NB4 (cell line): ENCODE measurements at regions not wholly inside any gene's neighbourhood (a gene's known extent, or its start where the extent isn't known, plus 50 kb on each side); places are given as distances from the start of the nearest gene placed in this dataset.

Source experiments
- CTCF ChIP-seq: IDR thresholded peaks from one replicate; pipeline ENCODE4 v1.5.1; 2012; ENCODE audit warnings: low read depth, low read length
- MAX ChIP-seq: IDR thresholded peaks from 2 replicates; pipeline ENCODE4 v1.6.1; 2011; ENCODE audit warnings: low read depth, low read length
- MYC ChIP-seq: IDR thresholded peaks from 2 replicates; pipeline ENCODE4 v1.6.1; 2011; ENCODE audit warnings: low read depth, low read length
- POLR2A ChIP-seq: IDR thresholded peaks from 2 replicates; pipeline ENCODE4 v1.6.1; 2011; ENCODE audit warnings: mild to moderate bottlenecking; ENCODE audit not compliant: insufficient read length; ENCODE audit errors: extremely low read depth

DNA sequence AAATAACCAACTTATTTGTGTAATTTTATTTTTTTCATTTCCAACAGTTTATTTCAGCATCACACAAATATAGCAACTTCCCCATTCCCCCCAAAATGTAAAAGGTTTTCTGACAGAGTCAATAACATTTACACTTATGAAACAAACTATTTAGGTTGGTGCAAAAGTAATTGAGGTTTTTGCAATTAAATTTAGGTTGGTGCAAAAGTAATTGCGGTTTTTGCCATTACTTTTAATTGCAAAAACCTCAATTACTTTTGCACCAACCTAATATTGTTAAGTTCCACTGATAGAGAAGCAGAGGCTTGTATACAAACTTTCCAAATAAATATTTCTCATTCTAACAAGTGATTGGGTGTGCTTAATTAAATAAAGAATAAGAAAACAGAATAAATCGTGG is 270.9 kb upstream of the DUSP10 start:
- no peak for TF ChIP-seq CTCF
- no peak for TF ChIP-seq POLR2A
- no peak for TF ChIP-seq MAX
- TF ChIP-seq MYC: no peak
